HG03066 (cell line): ENCODE measurements at regions not wholly inside any gene's neighbourhood (a gene's known extent, or its start where the extent isn't known, plus 50 kb on each side); places are given as distances from the start of the nearest gene placed in this dataset.
"Not testable (repeated sequence)": the region's sequence is repeated elsewhere in the genome, so short reads cannot be mapped to it uniquely, and the experiment has no call there.

Source experiments
- ATAC-seq: cut with Tn5 transposase; IDR thresholded peaks from one replicate; pipeline ENCODE4 v1.9.1; 2021; ENCODE audit warnings: low read depth; ENCODE audit not compliant: unreplicated experiment

- no peak for ATAC-seq
Observed at GRCh38 chr3:36656873-36657272, 107.5 kb downstream of the DCLK3 start.

- ATAC-seq, result no peak
Observed at GRCh38 chr3:36653095-36653494, 111.3 kb downstream of the DCLK3 start.

GRCh38 chr3:36652104-36652503 is 112.2 kb downstream of the DCLK3 start:
- ATAC-seq, result no peak

DNA sequence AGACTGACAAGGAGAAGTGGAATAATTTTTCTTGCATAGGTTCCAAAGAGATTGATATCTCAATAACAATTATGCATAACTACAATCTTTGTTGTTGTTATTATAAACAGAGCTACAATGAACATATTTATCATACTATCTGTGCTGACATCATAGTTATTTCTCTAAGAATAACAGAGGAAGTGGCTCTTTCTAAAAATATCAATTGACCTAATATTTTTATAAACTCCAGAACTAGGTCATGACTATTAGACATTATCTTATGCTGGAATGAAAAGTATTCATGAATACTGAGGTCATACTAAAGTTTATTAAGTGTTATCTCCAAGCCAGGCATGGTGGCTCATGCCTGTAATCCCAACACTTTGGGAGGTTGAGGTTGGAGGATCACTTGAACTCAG is 114.1 kb downstream of the DCLK3 start:
- no peak for ATAC-seq

DNA sequence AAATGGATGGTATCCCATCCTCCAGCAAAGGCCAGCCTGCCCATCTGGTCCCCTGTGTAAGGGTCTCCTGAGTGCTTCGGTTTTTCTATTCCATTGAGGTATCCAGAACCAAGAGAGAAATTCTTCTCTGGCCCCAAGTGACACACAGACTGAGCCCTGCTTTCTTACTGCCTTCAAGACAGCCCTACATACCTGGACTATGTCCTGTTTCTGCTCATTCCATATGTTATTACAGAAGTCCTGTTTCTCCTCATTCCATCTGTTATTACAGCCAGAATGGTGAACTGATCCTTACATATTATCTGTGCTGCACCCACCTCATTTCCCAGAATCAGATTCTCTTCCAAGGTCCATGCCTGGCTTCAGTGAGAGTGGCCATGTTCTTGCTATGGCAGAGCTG is 115.2 kb downstream of the DCLK3 start:
- no peak for ATAC-seq

DNA sequence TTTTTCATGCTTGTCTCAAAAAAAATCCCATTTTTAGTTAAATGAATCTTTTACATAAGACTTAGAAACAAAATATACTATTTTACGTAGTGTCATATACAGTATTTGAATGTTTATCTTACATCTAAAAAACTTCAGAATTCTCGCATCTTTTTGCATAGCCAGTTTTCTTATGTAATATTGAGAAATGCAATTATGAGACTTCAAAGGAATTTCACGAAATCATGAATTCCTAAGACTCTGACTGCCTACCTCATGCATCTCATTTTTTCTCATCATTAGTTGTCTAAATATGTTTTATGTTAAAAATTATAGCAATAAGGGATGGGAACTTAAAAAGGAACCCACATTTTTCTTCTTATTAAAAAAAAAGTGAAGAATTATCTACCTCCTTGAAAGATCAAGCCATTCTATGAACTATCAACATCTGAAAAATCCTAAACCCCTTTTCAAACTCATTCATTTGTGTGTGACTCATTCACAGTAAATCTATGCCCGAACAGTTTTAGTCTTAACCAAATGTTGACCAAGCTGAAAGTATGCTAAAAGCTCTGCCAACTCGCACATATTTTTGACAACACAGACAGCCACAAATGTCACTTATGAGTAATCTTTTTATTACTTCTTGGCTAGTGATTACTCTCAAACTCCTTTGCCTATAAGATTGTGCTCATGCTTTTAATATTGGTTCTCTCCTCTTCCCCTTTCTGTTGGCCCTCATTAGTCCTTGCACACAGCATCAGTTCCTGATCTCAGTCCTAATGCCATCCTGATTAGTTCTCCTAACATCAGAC is 115.9 kb downstream of the DCLK3 start:
- peak; percentile 65 for ATAC-seq

DNA sequence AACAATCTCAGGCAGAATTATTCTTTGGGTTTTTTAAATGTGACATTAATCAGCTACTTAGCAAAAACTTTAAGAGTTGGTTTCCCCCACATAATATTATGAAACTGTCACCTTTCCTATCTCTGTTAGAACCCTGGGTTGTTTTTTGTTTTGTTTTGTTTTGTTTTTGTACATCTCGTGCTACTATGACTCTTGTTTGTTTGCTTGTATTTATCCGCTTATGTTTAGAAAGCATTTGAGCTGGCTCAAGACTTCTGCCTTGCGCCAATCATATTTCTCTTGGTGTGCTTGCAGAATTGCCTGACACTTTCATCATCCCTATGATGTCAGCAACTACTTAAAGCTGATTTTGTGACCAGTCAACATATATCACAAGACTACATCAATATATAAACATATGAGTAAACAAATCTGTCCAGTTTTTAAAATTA is 116.9 kb downstream of the DCLK3 start:
- ATAC-seq, result no peak

DNA sequence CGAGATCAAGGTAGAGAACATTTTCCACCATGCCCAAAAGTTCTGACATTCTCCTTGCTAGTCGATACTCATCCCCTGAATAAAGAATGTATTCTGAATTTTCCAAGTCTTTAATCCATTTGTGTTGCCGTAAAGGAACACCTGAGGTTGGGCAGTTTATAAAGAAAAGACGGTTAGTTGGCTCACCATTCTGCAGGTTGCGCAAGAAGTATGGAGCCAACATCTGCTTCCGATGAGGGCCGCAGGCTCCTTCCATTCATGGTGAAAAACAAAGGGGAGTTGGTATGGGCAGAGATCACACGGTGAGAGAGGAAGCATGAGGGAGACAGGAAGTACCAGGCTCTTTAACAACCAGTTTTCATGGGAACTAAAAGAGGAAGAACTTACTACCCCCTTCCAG is 121.2 kb downstream of the DCLK3 start:
- no peak for ATAC-seq

DNA sequence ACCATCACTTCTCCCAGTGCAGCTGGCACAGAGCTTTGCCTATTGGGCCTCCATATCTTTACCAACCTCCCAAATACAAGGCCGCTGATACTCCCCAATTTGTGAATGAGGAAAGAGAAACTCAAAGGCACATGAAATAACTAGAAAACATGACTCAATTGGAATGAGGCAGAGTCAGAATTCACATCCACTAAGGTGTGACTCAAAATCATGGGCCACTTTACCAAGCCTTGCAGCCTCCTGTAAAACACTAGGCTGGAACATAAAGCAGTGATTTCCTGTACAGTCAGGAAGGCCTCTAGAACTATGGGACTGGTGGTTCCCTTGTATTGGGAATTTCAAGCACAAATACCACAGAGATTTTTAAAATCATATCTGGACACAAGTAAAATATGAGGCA is 128.6 kb downstream of the DCLK3 start:
- no peak for ATAC-seq

DNA sequence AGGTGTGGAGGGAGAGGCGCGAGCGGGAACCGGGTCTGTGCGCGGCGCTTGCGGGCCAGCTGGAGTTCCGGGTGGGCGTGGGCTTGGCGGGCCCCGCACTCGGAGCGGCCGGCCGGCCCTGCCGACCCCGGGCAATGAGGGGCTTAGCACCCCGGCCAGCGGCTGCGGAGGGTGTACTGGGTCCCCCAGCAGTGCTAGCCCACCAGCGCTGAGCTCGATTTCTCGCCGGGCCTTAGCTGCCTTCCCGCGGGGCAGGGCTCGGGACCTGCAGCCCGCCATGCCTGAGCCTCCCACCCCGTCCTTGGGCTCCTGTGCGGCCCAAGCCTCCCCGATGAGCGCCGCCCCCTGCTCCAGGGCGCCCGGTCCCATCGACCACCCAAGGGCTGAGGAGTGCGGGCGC is 130.5 kb downstream of the DCLK3 start:
- not testable (repeated sequence) for ATAC-seq

DNA sequence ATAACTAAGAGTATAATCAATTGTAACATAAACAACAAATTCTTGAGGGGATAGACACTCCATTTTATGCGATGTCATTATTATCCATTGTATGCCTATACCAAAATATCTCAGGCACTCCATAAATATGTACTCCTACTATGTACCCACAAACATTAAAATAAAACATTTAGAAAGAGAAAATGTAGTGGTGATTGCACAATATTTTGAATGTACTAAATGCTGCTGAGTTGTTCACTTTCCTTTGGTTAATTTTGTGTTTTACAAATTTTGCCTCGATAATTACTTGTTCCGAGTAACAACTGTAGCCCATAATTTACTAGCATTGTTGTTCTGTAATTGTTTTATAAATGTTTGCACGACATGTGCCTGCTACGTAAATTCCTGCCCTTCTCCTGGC is 131.3 kb downstream of the DCLK3 start:
- ATAC-seq, result no peak

DNA sequence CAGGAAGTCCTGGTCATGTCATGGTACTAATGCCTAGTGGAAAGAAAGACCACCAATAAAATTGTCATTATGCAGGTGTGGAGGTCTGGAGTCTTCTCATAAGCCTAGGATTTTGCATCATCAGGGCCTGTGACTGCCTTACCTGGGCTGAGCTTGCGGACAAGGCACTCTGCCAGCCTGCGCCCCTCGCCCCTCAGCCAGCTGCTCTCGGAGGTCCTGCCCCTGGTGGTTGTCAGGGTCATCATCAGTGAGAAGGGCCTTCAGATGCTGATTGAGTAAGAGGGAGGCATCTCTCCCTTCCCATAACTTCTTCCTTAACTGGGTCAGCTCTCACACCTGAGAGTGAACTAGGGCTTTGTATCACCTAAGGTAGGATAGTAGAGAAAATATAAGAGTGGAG is 132.8 kb downstream of the DCLK3 start:
- no peak for ATAC-seq

DNA sequence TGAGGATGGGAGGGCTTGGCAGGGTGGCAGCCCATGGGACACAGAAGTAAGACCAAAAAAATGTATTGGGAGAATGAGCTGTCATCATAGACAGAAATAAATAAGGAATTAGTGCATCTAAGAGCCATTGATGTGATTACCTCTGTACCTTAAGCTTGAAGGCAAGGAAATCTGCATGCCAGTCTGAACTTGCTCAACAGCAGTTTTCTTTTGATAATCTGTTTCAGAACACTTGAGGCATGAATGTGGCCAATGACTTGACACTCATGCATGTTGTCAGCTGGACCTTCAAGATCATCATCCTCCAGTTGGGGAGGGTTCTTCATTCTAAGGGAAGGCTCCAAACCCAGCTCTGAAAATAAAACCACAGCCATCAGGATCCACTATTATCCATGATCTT is 148.5 kb downstream of the DCLK3 start:
- no peak for ATAC-seq

DNA sequence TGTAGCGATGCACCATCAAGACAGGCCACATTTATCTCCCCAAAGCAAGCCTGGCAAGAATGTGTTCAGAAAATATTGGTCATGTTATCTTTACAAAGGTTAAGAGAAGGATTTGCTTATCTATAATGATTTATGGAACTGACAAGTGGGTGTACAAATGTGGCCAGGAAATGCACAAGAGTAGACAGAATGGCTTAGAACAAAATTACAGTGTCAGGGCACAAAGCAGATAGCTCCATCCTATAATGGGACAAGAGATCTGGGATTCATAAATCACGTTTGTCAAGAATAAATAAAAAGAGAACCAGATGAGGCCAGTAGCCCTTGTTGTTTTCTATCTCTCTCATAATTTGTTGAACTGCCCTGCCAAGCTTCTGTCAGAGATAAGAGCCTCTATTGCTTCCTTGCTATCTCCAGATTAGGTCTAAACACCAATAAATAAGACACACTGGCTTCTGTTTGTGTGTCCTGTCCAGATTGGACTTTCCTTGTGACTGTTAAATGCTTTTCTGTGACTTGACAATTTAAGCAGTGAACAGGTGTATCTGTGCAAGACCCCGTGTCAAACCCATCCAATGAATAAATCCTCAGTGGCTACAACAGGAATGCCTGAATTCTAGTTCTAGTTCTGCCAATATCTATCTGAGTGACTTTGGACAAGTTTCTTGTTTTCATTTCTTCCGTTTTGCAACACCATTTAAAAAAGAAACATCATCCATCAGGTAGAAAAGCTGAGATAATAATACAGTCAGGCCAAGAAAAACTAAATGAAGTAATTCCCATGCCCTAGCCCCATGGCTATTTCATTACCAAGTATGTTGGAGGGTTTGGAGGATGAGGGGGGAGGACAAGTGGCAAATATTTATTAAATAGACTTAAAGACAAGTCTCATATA is 157.2 kb downstream of the DCLK3 start:
- ATAC-seq, result no peak

GRCh38 chr3:36603423-36603822 is 160.9 kb downstream of the DCLK3 start:
- no peak for ATAC-seq

DNA sequence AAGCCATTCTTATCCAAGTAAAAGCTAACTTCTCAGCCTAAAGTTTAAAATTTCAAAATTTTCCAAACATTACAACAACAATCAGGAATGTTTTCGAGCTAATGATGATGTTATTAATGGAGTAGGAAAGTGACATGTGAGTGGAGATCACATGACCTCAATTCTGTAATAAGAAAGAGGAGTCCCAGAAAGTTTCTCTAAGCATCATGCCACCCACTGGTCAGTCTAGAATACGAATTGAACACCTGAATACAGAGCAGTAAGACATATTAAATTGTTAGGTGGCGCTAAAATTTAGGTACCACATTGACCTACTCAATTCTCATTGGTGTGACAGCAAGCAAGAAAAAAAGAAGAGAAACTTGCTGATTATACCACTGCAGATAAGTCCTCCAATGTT is 163.9 kb downstream of the DCLK3 start:
- no peak for ATAC-seq
